Testis (tissue), 2 donors: ENCODE measurements at regions not wholly inside any gene's neighbourhood (a gene's known extent, or its start where the extent isn't known, plus 50 kb on each side); places are given as distances from the start of the nearest gene placed in this dataset.

Experiments used
- CTCF ChIP-seq, 3 experiments: fragments of 450-650 bp in 2 of 3; fragments of 200-600 bp in 1 of 3; sonication (generic) in 1 of 3; IDR thresholded peaks; one replicate each; pipeline ENCODE4 v1.5.1; 2016 to 2019; ENCODE audit warnings: antibody characterized with exemption in 3 of 3, mild to moderate bottlenecking in 2 of 3, moderate library complexity in 1 of 3
- POLR2A ChIP-seq: fragments of 450-650 bp; IDR thresholded peaks from one replicate; pipeline ENCODE4 v1.6.1; 2017; ENCODE audit warnings: antibody characterized with exemption, mild to moderate bottlenecking, moderate library complexity

DNA sequence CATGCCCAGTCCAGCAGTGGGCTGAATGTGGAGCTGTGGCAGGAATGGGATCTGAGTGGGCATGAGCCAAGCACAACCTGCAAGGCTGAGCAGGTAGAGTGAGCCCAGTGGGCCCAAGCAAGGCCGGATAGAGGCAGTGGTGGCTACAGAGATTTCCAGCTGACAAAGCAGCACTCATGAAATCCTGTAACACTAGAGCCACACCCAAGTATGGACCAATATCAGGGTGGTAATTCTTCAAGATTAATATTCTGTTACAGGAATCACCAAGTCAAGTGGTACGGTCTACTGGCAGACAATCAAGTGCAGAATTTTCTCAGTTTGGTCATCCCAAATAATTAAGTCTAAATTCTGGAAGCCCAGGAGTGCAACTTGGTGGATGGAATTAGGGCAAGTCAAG lies 132.4 kb upstream of the ENPEP start:
- TF ChIP-seq CTCF (IDR thresholded peaks at IDR 0.05) (no peak), POLR2A (no peak)
